Upper lobe of left lung (tissue), 6 donors: ENCODE measurements at regions not wholly inside any gene's neighbourhood (a gene's known extent, or its start where the extent isn't known, plus 50 kb on each side); places are given as distances from the start of the nearest gene placed in this dataset.

Source experiments
- ATAC-seq, 2 donors: fragments of 200-7000 bp; cut with Tn5 transposase; one replicate each; pipeline ENCODE4 v1.9.1; 2022; ENCODE audit warnings: mild to moderate bottlenecking in 2 of 2, moderate library complexity in 2 of 2; ENCODE audit not compliant: low FRiP score in 2 of 2
- DNase-seq, 2 donors: peaks; one replicate each; pipeline ENCODE4 v3.0.0-alpha.2; 2019 to 2020
- H3K27ac ChIP-seq, 4 donors: fragments of 200-600 bp; sonication (generic); one replicate each; pipeline ENCODE4 v1.5.1; 2016 to 2019
- H3K27me3 ChIP-seq, 4 donors: fragments of 200-600 bp; sonication (generic); one replicate each; pipeline ENCODE4 v1.5.1; 2017 to 2019
- H3K36me3 ChIP-seq, 4 donors: fragments of 200-600 bp; sonication (generic); one replicate each; pipeline ENCODE4 v1.5.1; 2016 to 2019
- H3K4me1 ChIP-seq, 4 donors: fragments of 200-600 bp; sonication (generic); one replicate each; pipeline ENCODE4 v1.5.1; 2018 to 2019
- H3K4me3 ChIP-seq, 4 donors: fragments of 200-600 bp; sonication (generic); one replicate each; pipeline ENCODE4 v1.5.1; 2017 to 2019; ENCODE audit warnings: mild to moderate bottlenecking in 2 of 4, moderate library complexity in 1 of 4
- H3K9me3 ChIP-seq, 4 donors: fragments of 200-600 bp; sonication (generic); one replicate each; pipeline ENCODE4 v1.5.1; 2018 to 2019
- EP300 ChIP-seq, 4 donors: sonication (generic); formaldehyde crosslinking; IDR thresholded peaks; one replicate each; pipeline ENCODE4 v1.5.1; 2017; ENCODE audit warnings: antibody characterized with exemption in 4 of 4, control low read depth in 2 of 4
- POLR2A ChIP-seq, 4 donors: fragments of 450-650 bp; IDR thresholded peaks; one replicate each; pipeline ENCODE4 v1.5.1; 2016 to 2017; ENCODE audit warnings: antibody characterized with exemption in 4 of 4, mild to moderate bottlenecking in 2 of 4
- POLR2AphosphoS5 ChIP-seq, 2 donors: sonication (generic); formaldehyde crosslinking; IDR thresholded peaks; one replicate each; pipeline ENCODE4 v1.5.1; 2017; ENCODE audit warnings: antibody characterized with exemption in 2 of 2
- WGBS, 2 donors: methylation state at CpG; one replicate each; pipeline ENCODE4 v1.1.5; 2017 to 2018; 5-methylcytosine and 5-hydroxymethylcytosine counted together
- TF ChIP-seq, protein P1 (sequence below), 6 experiments: fragments of 450-650 bp in 4 of 6; fragments of 200-600 bp in 2 of 6; sonication (generic) in 2 of 6; IDR thresholded peaks; one replicate each; pipeline ENCODE4 v1.5.1; 2016 to 2019; ENCODE audit warnings: antibody characterized with exemption in 6 of 6
- donor health status: DM: no; HTN: no; CAD: no; lungs with moderate emphysema.
- donor health status: DM: no; HTN: yes; CAD: no; lungs with severe emphysema.

DNA sequence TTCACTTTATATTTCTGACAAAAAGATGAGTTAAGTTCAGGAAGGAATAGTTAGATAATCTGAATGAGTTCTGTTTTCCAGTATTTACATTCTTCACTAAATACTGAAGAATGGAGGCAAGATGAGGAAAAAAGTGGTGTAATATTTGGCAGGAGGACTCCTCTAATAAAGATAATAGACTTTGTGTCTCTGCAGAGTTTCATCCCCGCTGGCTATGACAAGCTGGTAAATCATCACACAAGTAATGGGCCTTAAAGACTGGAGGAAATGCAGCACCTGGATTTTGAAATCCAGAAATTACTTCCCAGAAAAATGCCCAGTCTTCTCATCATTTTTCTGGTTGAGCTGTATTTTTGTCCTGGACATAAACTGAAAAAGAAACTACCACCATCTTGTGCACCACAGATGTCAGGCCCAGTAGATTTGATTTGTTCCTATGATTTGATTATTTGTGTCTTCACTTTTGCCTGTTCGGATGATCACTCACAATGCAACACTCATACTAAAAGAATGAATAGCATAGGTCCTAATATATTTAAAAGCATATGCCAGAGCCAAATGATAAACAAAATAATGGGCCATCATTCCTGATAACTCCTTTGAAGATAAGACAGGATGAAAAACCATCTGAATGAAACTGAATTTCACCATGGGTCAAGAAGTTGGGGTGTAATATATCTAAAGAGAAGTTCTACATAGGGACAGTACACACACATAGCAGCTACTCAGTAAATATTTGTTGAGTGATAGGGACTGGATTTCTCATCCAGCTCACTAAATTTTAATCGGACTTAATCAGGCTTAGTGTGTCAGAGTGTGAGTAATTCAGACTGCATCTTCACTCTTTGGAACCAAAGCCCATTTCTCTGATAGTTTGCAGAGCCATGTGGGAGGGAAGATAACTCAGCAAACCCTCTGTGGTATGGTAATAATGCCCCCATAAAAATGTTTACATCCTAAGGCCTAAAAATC is 200.5 kb downstream of the HINT1 start:
- H3K4me1 ChIP-seq: no peaks in the 10 kb centered on the region
- WGBS, 2 donors: 87 to 91% methylated on average over 3 of the region's 3 CpGs
- ATAC-seq (no peak), DNase-seq (no peak)
- no peak overlapping the region for H3K4me3 ChIP-seq
- H3K27ac ChIP-seq: no peak overlapping the region
- TF ChIP-seq POLR2A (IDR thresholded peaks at IDR 0.05): no peak
- TF ChIP-seq, protein P1, sequence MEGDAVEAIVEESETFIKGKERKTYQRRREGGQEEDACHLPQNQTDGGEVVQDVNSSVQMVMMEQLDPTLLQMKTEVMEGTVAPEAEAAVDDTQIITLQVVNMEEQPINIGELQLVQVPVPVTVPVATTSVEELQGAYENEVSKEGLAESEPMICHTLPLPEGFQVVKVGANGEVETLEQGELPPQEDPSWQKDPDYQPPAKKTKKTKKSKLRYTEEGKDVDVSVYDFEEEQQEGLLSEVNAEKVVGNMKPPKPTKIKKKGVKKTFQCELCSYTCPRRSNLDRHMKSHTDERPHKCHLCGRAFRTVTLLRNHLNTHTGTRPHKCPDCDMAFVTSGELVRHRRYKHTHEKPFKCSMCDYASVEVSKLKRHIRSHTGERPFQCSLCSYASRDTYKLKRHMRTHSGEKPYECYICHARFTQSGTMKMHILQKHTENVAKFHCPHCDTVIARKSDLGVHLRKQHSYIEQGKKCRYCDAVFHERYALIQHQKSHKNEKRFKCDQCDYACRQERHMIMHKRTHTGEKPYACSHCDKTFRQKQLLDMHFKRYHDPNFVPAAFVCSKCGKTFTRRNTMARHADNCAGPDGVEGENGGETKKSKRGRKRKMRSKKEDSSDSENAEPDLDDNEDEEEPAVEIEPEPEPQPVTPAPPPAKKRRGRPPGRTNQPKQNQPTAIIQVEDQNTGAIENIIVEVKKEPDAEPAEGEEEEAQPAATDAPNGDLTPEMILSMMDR (IDR thresholded peaks at IDR 0.05): no peak
- TF ChIP-seq EP300 (IDR thresholded peaks at IDR 0.05): no peak
- TF ChIP-seq POLR2AphosphoS5 (IDR thresholded peaks at IDR 0.05): no peak
- no peaks in the 10 kb centered on the region for H3K36me3 ChIP-seq
- H3K27me3 ChIP-seq: no peaks in the 10 kb centered on the region
- H3K9me3 ChIP-seq: peaks cover 0 to 3% (median 0%) of the 10 kb centered on the region in 4 donors

DNA sequence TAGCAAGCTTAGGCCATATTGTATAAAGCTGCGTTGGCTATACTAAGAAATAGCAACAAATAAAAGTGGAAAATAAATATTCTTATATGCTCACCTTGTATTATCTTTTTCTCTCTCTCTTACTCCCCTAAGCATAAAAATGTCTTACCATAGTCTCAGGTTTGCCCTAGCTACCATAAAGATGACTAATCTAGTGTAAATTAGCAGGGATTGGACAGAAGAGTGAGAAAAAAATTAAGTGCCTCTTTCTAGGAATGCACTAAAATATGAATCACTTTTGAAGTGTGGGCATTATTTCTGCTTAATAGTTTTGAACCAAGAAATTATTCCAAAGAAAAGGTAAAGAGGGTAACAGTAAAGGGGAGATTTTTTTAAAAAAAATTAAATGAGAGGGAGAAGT is 201.3 kb downstream of the HINT1 start:
- Histone ChIP-seq H3K27ac (no peak overlapping the region), H3K9me3 (peaks cover 0 to 3% (median 0%) of the 10 kb centered on the region in 4 donors), H3K36me3 (no peaks in the 10 kb centered on the region), H3K4me3 (no peak overlapping the region), H3K27me3 (no peaks in the 10 kb centered on the region), H3K4me1 (no peaks in the 10 kb centered on the region)
- TF ChIP-seq POLR2AphosphoS5 (IDR thresholded peaks at IDR 0.05) (no peak), POLR2A (IDR thresholded peaks at IDR 0.05) (no peak), EP300 (IDR thresholded peaks at IDR 0.05) (no peak)
- TF ChIP-seq, protein P1 (IDR thresholded peaks at IDR 0.05): no peak
- WGBS, 2 donors: 94 to 97% methylated on average over 1 of the region's 1 CpG
- DNase-seq (no peak), ATAC-seq (no peak)

- 88 to 97% methylated on average over 1 of the region's 1 CpG for WGBS, 2 donors
- ATAC-seq: no peak
Measured at GRCh38 chr5:130957151-130957550, 207.9 kb downstream of the HINT1 start.

GRCh38 chr5:130955041-130955440 is 210.0 kb downstream of the HINT1 start:
- no peak overlapping the region for H3K4me3 ChIP-seq
- H3K36me3 ChIP-seq: no peaks in the 10 kb centered on the region
- TF ChIP-seq EP300 (IDR thresholded peaks at IDR 0.05): no peak
- no peak for TF ChIP-seq POLR2A (IDR thresholded peaks at IDR 0.05)
- TF ChIP-seq, protein P1 (IDR thresholded peaks at IDR 0.05): no peak
- no peak for TF ChIP-seq POLR2AphosphoS5 (IDR thresholded peaks at IDR 0.05)
- no peak for DNase-seq
- H3K27me3 ChIP-seq: no peaks in the 10 kb centered on the region
- no peaks in the 10 kb centered on the region for H3K9me3 ChIP-seq
- H3K27ac ChIP-seq: no peak overlapping the region
- ATAC-seq: no peak
- no peaks in the 10 kb centered on the region for H3K4me1 ChIP-seq

More at GRCh38 chr5:130957151-130957550, 207.9 kb downstream of the HINT1 start:
- TF ChIP-seq EP300 (IDR thresholded peaks at IDR 0.05): no peak
- TF ChIP-seq, protein P1 (IDR thresholded peaks at IDR 0.05): no peak
- no peak for TF ChIP-seq POLR2AphosphoS5 (IDR thresholded peaks at IDR 0.05)
- TF ChIP-seq POLR2A (IDR thresholded peaks at IDR 0.05): no peak
- H3K27me3 ChIP-seq: no peaks in the 10 kb centered on the region
- H3K36me3 ChIP-seq: no peaks in the 10 kb centered on the region
- no peak overlapping the region for H3K27ac ChIP-seq
- no peak for DNase-seq
- no peak overlapping the region for H3K4me3 ChIP-seq
- no peaks in the 10 kb centered on the region for H3K4me1 ChIP-seq
- no peaks in the 10 kb centered on the region for H3K9me3 ChIP-seq
